ENCODE measurements at regions not wholly inside any gene's neighbourhood (a gene's known extent, or its start where the extent isn't known, plus 50 kb on each side); places are given as distances from the start of the nearest gene placed in this dataset.
"Not testable (repeated sequence)": the region's sequence is repeated elsewhere in the genome, so short reads cannot be mapped to it uniquely, and the experiment has no call there.

DNA sequence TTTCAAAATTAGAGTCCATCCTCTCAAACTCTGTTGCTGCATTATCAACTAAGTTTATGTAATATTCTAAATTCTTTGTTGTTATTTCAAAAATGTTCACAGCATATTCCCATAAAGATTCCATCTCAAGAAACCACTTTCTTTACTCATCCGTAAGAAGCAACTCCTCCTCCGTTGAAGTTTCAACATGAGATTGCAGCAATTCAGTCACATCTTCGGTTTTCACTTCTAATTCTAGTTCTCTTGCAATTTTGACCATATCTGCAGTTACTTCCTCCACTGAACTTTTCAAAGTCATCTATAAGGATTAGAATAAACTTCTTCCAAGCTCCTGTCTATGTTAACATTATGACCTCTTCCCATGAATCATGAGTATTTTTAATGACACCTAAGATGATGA lies 216.6 kb upstream of the SLC7A11 start:
- no peaks in the 10 kb centered on the region for H3K27me3 ChIP-seq (ENCODE audit: control insufficient read depth, insufficient read depth, low read length)
- H3K4me1 ChIP-seq (ENCODE audit: control insufficient read depth, insufficient read depth, low read length): no peaks in the 10 kb centered on the region
- no peak overlapping the region for H3K27ac ChIP-seq (ENCODE audit: low read depth, low read length)
- no peak for DNase-seq (ENCODE audit: low read depth in 4 of 6, low spot score in 6 of 6)
- 100% methylated on average over 2 of the region's 3 CpGs for WGBS (ENCODE audit: insufficient coverage)
- H3K9me3 ChIP-seq (ENCODE audit: control insufficient read depth, insufficient read depth, low read length): peaks cover 3% of the 10 kb centered on the region
- H3K4me3 ChIP-seq (ENCODE audit: low read depth, low read length): no peak overlapping the region
- no peaks in the 10 kb centered on the region for H3K36me3 ChIP-seq (ENCODE audit: control insufficient read depth, insufficient read depth, low read length)

GRCh38 chr4:138456349-138456748 lies 214.2 kb upstream of the SLC7A11 start:
- not testable (repeated sequence) for H3K27me3 ChIP-seq (ENCODE audit: control insufficient read depth, insufficient read depth, low read length); H3K4me3 ChIP-seq (ENCODE audit: low read depth, low read length); H3K4me1 ChIP-seq (ENCODE audit: control insufficient read depth, insufficient read depth, low read length); H3K9me3 ChIP-seq (ENCODE audit: control insufficient read depth, insufficient read depth, low read length); DNase-seq (ENCODE audit: low read depth in 4 of 6, low spot score in 6 of 6); H3K27ac ChIP-seq (ENCODE audit: low read depth, low read length); H3K36me3 ChIP-seq (ENCODE audit: control insufficient read depth, insufficient read depth, low read length)
- no CpG with 5 or more reads among the region's 2 CpGs for WGBS (ENCODE audit: insufficient coverage)

GRCh38 chr4:138455097-138455496 lies 212.9 kb upstream of the SLC7A11 start:
- Histone ChIP-seq H3K4me1 (ENCODE audit: control insufficient read depth, insufficient read depth, low read length) (no peaks in the 10 kb centered on the region), H3K9me3 (ENCODE audit: control insufficient read depth, insufficient read depth, low read length) (peaks cover 3% of the 10 kb centered on the region), H3K27me3 (ENCODE audit: control insufficient read depth, insufficient read depth, low read length) (no peaks in the 10 kb centered on the region), H3K4me3 (ENCODE audit: low read depth, low read length) (no peak overlapping the region), H3K36me3 (ENCODE audit: control insufficient read depth, insufficient read depth, low read length) (no peaks in the 10 kb centered on the region), H3K27ac (ENCODE audit: low read depth, low read length) (no peak overlapping the region)
- DNase-seq (ENCODE audit: low read depth in 4 of 6, low spot score in 6 of 6): no peak
- WGBS (ENCODE audit: insufficient coverage): no CpG with 5 or more reads among the region's 1 CpG

DNA sequence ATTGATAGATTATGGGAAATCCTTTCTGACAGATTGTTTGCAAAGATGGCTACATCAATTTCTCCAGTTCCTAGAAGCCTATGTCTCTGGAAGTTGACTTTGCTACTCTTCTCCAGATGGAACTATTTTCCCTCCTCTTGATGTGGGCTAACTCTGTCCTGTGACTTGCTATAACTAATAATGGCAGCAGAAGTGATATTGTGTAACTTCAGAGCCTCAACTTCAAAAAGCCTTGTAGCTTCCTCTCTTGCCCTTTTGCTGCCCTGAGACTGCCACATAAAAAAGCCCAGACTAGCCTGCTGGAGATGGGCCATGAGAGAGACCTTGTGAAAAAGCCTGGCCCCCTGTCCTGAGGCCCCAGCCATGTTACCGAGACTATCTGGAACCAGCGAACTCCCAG lies 210.7 kb upstream of the SLC7A11 start:
- no peaks in the 10 kb centered on the region for H3K27me3 ChIP-seq (ENCODE audit: control insufficient read depth, insufficient read depth, low read length)
- H3K4me1 ChIP-seq (ENCODE audit: control insufficient read depth, insufficient read depth, low read length): no peaks in the 10 kb centered on the region
- DNase-seq (ENCODE audit: low read depth in 4 of 6, low spot score in 6 of 6): no peak
- peaks cover 3% of the 10 kb centered on the region for H3K9me3 ChIP-seq (ENCODE audit: control insufficient read depth, insufficient read depth, low read length)
- H3K27ac ChIP-seq (ENCODE audit: low read depth, low read length): no peak overlapping the region
- no peak overlapping the region for H3K4me3 ChIP-seq (ENCODE audit: low read depth, low read length)
- 100% methylated on average over 2 of the region's 2 CpGs for WGBS (ENCODE audit: insufficient coverage)
- no peaks in the 10 kb centered on the region for H3K36me3 ChIP-seq (ENCODE audit: control insufficient read depth, insufficient read depth, low read length)

DNA sequence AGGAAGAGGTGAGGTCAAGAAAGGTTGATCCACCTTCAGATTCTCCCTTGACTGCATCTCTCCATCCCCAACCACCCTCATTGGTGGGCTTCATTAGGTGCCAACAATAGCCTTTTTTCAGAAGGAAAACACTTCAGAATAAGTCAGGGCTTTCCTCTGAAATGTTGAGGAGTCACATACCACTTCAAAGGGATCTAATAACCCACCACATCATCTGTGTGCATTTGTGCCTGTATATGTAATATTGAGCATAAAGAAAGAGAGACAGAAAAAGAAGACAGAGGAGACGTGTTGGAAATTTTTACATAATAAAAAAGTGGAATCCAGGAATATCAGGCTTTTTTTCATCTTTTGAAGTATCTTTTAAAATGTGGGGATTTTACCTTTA lies 209.1 kb upstream of the SLC7A11 start:
- Histone ChIP-seq H3K4me1 (ENCODE audit: control insufficient read depth, insufficient read depth, low read length) (no peaks in the 10 kb centered on the region), H3K27ac (ENCODE audit: low read depth, low read length) (peak overlapping the region; percentile 15), H3K27me3 (ENCODE audit: control insufficient read depth, insufficient read depth, low read length) (no peaks in the 10 kb centered on the region), H3K9me3 (ENCODE audit: control insufficient read depth, insufficient read depth, low read length) (peaks cover under 1% of the 10 kb centered on the region), H3K4me3 (ENCODE audit: low read depth, low read length) (no peak overlapping the region), H3K36me3 (ENCODE audit: control insufficient read depth, insufficient read depth, low read length) (no peaks in the 10 kb centered on the region)
- DNase-seq (ENCODE audit: low read depth in 4 of 6, low spot score in 6 of 6): no peak
- WGBS (ENCODE audit: insufficient coverage): no CpG with 5 or more reads among the region's 1 CpG

DNA sequence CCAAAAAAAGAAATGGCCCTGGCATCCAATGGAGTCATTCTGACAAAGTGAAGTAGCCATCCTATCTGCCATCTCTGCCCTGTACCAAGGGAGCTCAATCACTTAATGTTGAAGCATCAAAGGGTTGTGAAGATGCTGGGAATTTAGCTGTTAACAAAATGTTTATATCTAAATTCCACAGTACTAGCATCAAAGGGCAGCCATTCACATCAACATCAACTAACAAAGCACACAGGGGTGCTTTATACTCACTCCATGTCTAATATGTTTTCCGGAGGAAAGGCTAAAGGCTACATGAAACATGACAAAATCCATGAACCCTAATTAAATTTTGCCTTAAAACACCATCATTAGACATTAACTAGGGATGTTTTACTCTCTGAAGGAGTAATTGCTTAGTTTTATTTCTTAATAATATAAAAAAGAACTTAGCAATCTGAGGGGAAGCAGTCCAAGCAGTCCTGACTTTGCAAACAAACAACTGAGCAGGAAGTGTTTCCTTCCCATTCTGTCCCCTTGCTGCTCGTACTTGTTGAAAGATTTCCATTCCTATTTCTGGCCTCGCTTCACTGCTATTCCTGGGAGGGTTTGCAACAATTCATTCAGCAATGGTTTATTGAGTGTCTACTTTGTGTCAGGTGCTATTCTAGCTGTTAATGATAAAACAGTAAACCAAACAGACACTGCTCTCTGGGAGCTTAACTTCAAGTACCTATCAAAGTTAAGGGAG lies 208.6 kb upstream of the SLC7A11 start:
- peak in 2 of 6 donors; percentile 13 to 15 for DNase-seq (ENCODE audit: low read depth in 4 of 6, low spot score in 6 of 6)
- H3K27me3 ChIP-seq (ENCODE audit: control insufficient read depth, insufficient read depth, low read length): no peaks in the 10 kb centered on the region
- no peak overlapping the region for H3K4me3 ChIP-seq (ENCODE audit: low read depth, low read length)
- no CpG with 5 or more reads among the region's 3 CpGs for WGBS (ENCODE audit: insufficient coverage)
- no peaks in the 10 kb centered on the region for H3K36me3 ChIP-seq (ENCODE audit: control insufficient read depth, insufficient read depth, low read length)
- H3K27ac ChIP-seq (ENCODE audit: low read depth, low read length): peak overlapping the region; percentile 21
- H3K4me1 ChIP-seq (ENCODE audit: control insufficient read depth, insufficient read depth, low read length): no peaks in the 10 kb centered on the region
- no peaks in the 10 kb centered on the region for H3K9me3 ChIP-seq (ENCODE audit: control insufficient read depth, insufficient read depth, low read length)

DNA sequence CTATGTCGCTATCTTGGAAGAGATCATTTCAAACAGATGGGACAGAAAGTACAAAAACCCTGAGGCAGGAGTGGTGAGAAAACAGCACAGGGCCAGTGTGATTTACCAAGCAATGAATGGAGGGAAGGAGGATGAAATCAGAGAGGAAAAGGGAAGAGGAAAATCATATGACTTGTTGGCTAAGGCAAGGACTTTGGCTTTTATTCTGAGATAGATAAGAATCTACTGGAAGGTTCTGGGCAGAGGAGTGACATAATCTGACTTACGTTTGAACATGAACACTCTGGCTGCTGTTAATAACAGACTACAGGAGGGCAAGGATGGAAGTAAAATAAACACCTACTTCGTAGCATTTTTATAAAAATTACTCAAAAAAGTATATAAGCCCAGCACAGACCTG lies 207.8 kb upstream of the SLC7A11 start:
- 93% methylated on average over 1 of the region's 3 CpGs for WGBS (ENCODE audit: insufficient coverage)
- no peak for DNase-seq (ENCODE audit: low read depth in 4 of 6, low spot score in 6 of 6)
- Histone ChIP-seq H3K4me3 (ENCODE audit: low read depth, low read length) (no peak overlapping the region), H3K27ac (ENCODE audit: low read depth, low read length) (peak overlapping the region; percentile 21), H3K4me1 (ENCODE audit: control insufficient read depth, insufficient read depth, low read length) (no peaks in the 10 kb centered on the region), H3K36me3 (ENCODE audit: control insufficient read depth, insufficient read depth, low read length) (no peaks in the 10 kb centered on the region), H3K27me3 (ENCODE audit: control insufficient read depth, insufficient read depth, low read length) (no peaks in the 10 kb centered on the region), H3K9me3 (ENCODE audit: control insufficient read depth, insufficient read depth, low read length) (no peaks in the 10 kb centered on the region)

DNA sequence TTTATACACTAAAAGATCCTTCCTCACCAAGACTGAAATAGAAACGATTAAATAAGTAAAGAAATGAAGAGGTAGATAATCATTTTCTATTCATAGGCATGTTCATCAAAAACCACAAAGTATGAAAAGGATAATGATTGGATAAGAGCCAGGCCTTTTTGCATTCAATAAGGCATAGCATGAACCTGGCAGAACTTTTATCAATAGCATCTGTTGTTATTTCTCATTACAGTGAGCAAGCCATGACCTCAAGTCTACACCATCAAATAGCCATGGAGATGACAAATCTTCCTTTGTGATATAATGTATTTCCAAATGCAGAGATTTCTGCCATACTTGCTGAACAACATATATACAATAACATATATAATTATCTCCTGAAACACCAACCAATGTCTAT lies 206.0 kb upstream of the SLC7A11 start:
- Histone ChIP-seq H3K4me1 (ENCODE audit: control insufficient read depth, insufficient read depth, low read length) (no peaks in the 10 kb centered on the region), H3K36me3 (ENCODE audit: control insufficient read depth, insufficient read depth, low read length) (no peaks in the 10 kb centered on the region), H3K9me3 (ENCODE audit: control insufficient read depth, insufficient read depth, low read length) (no peaks in the 10 kb centered on the region), H3K4me3 (ENCODE audit: low read depth, low read length) (no peak overlapping the region), H3K27ac (ENCODE audit: low read depth, low read length) (no peak overlapping the region), H3K27me3 (ENCODE audit: control insufficient read depth, insufficient read depth, low read length) (no peaks in the 10 kb centered on the region)
- DNase-seq (ENCODE audit: low read depth in 4 of 6, low spot score in 6 of 6): no peak
- WGBS (ENCODE audit: insufficient coverage): no CpG with 5 or more reads among the region's 1 CpG

DNA sequence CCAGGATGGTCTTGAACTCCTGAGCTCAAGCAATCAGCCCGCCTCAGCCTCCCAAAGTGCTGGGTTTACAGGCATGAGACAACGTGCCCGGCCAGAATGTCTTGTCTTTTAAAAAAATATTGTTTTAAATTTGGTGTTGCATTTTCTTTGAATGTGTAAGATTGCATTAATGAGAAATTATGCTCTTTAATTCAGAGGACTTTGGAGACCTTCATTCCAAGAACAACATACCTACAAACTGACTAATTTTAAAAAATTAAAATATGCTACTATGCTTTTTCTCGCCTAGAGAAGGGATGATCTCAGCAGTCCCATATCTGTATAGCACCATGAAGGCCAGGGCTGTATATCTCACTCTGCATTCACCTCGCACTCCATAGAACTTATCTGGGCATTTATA lies 204.3 kb upstream of the SLC7A11 start:
- no peaks in the 10 kb centered on the region for H3K36me3 ChIP-seq (ENCODE audit: control insufficient read depth, insufficient read depth, low read length)
- H3K9me3 ChIP-seq (ENCODE audit: control insufficient read depth, insufficient read depth, low read length): peaks cover 3% of the 10 kb centered on the region
- no peaks in the 10 kb centered on the region for H3K27me3 ChIP-seq (ENCODE audit: control insufficient read depth, insufficient read depth, low read length)
- WGBS (ENCODE audit: insufficient coverage): 100% methylated on average over 1 of the region's 5 CpGs
- no peak overlapping the region for H3K4me3 ChIP-seq (ENCODE audit: low read depth, low read length)
- no peak for DNase-seq (ENCODE audit: low read depth in 4 of 6, low spot score in 6 of 6)
- no peak overlapping the region for H3K27ac ChIP-seq (ENCODE audit: low read depth, low read length)
- H3K4me1 ChIP-seq (ENCODE audit: control insufficient read depth, insufficient read depth, low read length): no peaks in the 10 kb centered on the region

- Histone ChIP-seq H3K4me1 (ENCODE audit: control insufficient read depth, insufficient read depth, low read length) (no peaks in the 10 kb centered on the region), H3K27me3 (ENCODE audit: control insufficient read depth, insufficient read depth, low read length) (no peaks in the 10 kb centered on the region), H3K27ac (ENCODE audit: low read depth, low read length) (no peak overlapping the region), H3K4me3 (ENCODE audit: low read depth, low read length) (no peak overlapping the region), H3K36me3 (ENCODE audit: control insufficient read depth, insufficient read depth, low read length) (no peaks in the 10 kb centered on the region), H3K9me3 (ENCODE audit: control insufficient read depth, insufficient read depth, low read length) (peaks cover 3% of the 10 kb centered on the region)
- no CpG with 5 or more reads among the region's 3 CpGs for WGBS (ENCODE audit: insufficient coverage)
- DNase-seq (ENCODE audit: low read depth in 4 of 6, low spot score in 6 of 6): peak in 2 of 6 donors; percentile 13 to 58
Measured at GRCh38 chr4:138445098-138445497, 202.9 kb upstream of the SLC7A11 start.
